HG03342 (cell line): ENCODE measurements at regions not wholly inside any gene's neighbourhood (a gene's known extent, or its start where the extent isn't known, plus 50 kb on each side); places are given as distances from the start of the nearest gene placed in this dataset.

Experiments
- ATAC-seq: cut with Tn5 transposase; IDR thresholded peaks from one replicate; pipeline ENCODE4 v1.9.1; 2021; ENCODE audit warnings: mild to moderate bottlenecking, moderate library complexity; ENCODE audit not compliant: unreplicated experiment

GRCh38 chr16:73846356-73846755, 450.3 kb upstream of the PSMD7 start:
- ATAC-seq = no peak

- ATAC-seq = no peak
Measured at GRCh38 chr16:73846007-73846330, 450.6 kb upstream of the PSMD7 start.

DNA sequence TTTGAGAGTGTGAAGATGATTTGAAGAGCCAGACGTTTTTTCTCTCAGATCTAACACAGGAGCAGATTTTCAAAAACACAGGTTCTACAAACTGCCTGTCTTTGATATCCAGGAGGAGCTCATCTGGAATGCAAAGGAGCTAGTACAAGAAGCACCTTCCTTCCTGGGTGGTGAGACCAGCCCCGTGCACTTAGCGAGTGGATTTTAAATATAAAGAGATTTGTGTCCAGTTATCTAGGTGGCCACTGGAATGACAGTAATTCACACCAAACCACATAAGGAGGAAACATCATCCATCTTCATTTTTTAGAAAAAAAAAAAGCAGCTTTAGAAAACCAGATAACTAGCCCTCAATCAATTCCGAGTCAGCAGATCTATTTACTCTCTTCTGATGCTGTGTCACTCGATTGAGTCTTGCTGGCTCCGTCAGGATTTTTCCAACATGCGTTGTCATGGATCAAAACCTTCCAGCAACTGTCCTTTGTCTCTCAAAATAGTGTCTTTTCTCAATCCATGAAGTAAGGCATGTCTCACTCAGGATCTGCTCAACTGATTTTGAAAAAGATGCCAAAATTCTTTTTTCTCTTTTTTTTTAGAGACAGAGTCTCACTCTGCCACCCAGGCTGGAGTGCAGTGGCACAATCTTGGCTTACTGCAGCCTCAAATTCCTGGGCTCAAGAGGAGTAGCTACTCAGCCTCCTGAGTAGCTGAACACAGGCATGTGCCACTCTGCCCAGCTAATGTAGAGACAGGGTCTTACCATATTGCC, 451.2 kb upstream of the PSMD7 start:
- no peak for ATAC-seq

DNA sequence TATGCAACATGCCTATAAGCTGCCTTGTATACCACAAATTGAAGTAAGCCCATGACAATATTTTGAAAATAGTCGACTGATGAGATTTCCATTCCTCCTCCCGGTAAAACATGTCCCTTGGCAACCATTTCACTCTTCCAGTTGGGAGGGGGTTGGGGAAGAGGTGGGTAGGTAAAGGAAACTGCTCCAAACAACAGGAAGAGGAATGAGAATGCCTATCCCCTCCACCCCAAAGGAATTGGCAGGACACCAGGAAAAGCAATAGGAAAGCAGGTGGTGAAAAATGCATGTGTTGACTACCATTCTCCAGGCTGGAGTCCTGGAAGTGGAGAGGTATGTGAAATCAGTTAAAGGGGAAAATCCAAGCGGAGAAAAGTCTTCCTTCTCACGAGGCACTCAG, 455.9 kb upstream of the PSMD7 start:
- no peak for ATAC-seq

DNA sequence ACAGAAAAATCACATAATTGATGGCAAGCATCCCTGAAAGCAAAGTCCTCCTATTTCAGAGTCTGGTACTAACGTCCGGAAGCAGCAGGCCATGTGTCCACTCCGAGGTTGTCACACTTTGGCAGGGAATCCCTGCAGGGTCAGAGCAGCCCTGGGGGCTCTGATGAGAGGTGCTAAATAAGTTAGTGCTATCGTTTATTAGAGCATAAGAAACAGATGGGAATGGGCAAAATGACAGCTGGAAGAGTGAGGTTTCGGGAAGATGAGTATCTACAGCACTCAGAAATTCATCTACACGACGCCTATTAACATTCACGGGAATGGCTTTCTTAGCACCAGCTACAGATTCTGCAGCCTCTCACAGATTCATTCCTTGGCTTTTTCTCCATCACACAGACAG, 465.4 kb upstream of the PSMD7 start:
- no peak for ATAC-seq

GRCh38 chr16:73823205-73823849, 473.3 kb upstream of the PSMD7 start:
- no peak for ATAC-seq

DNA sequence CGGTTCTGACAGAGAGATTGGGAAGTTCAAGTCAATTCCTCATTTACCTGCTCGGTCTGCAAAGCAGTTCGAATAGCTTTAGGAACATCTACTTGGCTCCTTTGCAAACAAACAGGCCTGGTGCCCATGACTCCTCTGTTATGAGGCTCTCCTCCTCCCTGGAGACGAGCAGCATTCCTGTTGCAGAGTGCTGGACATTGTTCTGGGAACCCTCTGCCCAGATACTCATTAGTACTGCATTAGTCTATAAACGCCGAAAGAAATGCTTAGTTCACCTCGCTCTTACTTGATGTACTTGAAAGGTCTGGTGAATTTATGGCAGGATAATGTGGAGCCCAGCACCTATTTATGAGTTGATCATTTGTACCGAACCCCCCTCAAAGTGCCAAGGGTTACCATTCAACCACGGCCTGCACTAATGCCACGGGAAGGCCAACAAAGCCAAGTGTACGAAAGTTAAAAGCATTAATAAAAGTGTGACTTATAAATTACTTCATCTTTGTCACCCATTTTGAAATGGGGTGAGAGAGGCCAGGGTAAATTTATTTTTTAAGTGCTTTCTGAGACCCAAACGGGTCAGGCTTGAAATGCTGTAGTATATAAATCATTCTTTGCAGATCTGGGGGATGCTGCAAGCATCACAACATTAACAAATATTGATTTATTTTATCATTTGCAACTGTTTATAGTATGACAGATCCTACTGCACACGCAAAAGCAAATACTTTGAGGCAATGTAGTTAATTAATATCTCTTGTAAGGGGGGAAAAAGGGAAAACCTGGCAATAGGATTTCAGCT, 478.9 kb upstream of the PSMD7 start:
- no peak for ATAC-seq

DNA sequence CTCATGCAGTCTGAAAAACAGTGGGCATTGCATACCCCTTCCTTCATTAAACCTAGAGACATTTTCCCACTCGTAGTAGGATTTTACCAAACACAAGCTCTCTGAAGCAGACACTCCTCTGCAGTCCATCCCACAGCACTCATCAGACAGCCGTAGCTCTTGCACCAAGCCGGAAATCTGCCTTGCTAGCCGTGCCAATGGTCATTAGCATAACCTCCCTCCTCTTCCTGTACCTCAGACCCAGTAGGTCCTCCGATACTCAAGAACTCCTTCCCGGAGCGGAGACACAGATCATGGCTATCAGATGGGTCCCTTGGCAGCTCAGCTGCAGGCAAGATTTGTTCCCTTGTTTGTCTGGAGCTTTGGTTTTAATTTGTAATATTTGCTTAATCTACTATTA, 483.1 kb upstream of the PSMD7 start:
- ATAC-seq = no peak

GRCh38 chr16:73804456-73804855, 492.2 kb upstream of the PSMD7 start:
- ATAC-seq = no peak

DNA sequence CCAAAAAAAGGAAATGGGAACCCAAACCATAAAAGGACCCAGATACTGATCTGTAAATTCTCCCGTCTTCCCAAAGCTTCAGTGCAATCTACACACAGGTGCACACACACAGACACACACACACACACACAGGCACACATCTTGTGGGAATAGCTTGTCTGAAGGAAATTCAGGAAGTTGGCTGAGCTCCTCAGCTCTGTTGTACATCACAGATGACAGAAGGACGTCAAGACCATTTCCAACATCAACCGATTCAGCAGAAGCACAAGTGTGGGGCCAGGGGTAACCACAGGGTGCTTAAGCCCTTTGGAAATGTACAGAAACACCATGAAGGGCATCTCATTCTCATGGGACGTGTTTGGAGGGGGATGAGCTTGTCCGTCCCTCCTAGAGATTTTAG, 498.1 kb upstream of the PSMD7 start:
- ATAC-seq = no peak

GRCh38 chr16:73797115-73797514, 499.5 kb upstream of the PSMD7 start:
- no peak for ATAC-seq

DNA sequence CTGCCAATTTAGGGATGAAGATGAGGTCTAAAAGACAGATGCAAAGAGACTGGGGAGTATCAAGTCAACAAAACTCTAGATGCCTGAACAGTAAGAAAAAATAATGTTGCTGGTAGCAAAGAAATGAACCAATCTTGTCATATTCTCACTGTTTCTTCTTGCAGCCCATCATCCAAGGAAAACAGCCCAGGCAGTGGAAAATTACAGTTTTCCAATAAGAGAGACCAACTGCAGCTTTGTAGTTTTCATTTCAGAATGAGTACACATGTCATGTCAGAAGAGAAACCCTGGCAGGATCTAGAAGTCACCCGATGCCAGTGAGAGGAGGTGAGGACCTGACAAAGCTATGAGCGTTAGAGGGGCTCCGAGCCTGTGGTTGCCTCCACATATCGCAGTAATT, 500.4 kb upstream of the PSMD7 start:
- no peak for ATAC-seq

DNA sequence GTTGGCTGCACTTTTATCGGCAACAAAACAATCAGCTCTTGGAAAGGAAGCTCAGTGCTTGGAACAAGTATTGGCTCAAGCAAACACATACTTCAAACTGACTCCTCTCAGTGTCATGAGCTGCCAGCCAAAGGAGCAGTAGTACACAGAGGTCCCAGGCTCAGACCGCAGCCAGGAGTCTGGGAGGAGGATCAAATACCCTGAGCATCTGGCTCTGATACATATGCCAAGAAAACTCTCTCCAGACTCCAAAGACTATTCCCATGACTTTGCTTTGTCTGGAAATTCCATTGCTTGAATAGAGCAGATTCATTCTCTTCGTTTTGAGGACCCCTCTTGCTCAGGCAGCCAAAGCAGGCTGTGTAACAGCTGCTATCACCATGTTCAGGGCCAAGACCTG, 501.6 kb upstream of the PSMD7 start:
- ATAC-seq = no peak

DNA sequence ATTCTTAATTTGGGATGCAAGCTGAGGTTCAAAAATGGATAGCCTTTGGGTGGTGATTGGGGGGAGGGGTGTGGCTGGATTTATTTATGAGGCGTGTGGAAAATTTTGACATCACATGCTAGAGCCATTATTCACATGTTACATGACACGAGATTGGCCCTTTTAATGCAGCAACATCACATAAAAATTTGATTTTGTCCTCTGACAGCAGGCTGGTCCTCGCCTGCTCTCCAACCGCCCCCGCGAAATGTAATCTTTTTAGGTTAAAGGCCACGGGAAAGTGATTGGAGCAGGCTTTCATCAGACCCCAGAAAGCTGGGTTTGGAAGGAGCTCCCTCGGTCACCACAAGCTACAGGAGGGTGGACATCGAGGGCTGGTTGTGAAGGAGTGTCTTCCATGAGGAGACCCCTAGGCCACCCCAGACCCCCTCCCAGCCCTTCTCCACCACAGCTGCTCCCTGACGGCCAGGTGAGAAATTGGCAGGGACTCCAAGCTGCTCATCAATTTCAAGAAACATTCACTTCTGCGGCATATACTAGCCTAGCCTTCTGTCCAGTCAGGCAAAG, 502.7 kb upstream of the PSMD7 start:
- ATAC-seq = no peak

GRCh38 chr16:73793260-73793659, 503.4 kb upstream of the PSMD7 start:
- no peak for ATAC-seq

DNA sequence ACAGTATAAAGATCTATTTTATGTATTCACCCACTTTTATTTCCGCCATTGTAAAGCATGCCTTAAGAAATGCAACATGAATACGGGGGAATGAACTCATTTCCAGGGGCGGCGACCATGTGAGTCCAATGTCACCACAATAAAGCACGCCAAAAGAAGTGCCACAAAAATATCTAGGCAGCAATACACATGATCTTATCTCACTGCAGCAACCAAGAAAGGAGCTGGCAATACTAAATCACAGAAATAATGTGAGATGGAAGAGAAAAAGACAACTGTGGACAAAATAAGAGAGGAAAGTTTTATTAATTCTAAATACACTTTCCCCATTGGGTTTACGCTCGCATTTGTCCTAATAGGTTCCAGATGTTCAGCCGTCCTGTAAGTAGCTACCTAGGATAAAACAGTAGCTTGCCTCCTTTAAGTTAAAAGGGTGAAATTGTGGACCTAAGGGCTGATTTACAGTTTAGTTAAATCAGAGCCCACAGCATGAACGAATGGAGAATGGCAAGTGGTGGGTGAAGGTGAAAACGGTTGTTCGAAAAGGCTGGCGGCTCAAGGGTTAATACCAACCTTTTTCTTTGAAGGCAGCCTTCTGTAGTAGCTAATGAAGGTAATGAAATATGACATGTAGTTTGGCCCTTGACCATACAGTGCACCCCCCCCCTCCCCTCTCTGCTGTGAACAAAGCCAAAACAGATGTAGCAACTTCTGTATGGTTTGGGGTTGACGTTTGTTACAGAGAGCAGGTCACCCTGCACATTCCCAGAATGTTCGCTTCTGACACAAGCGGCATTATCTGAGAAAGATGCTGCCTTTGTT, 504.2 kb upstream of the PSMD7 start:
- no peak for ATAC-seq

GRCh38 chr16:73781297-73781696, 515.3 kb upstream of the PSMD7 start:
- no peak for ATAC-seq

DNA sequence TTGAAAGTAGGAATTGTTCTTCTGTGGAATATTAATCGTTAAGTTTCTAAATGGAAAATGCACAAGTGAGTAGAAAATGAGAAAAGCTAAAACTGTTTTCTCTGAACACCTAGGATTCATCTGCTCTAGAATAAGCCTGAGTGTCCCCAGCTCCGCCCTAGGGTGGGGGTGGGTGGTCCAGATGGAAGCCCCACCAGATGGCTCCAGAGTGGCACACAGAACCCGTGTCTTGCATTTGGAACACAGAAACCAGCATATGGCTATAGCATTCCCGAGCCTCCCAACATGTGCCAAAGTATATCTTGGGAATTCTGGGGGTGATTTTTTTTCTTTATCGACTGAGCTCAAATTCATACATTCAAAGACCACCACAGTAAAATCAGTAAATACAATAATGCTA, 517.7 kb upstream of the PSMD7 start:
- ATAC-seq = no peak

GRCh38 chr16:73775841-73776388, 520.7 kb upstream of the PSMD7 start:
- ATAC-seq = no peak

- no peak for ATAC-seq
Measured at GRCh38 chr16:73771196-73772064, 525.2 kb upstream of the PSMD7 start.
